ENCODE measurements at regions not wholly inside any gene's neighbourhood (a gene's known extent, or its start where the extent isn't known, plus 50 kb on each side); places are given as distances from the start of the nearest gene placed in this dataset.

- TF ChIP-seq POLR2AphosphoS5 (IDR thresholded peaks at IDR 0.05; ENCODE audit: insufficient read depth, low read depth, low read length), result no peak
- TF ChIP-seq CTCF (IDR thresholded peaks at IDR 0.05; ENCODE audit: extremely low read depth in 1 of 2, insufficient read depth in 1 of 2, low read depth in 1 of 2, low read length in 2 of 2), result no peak
Measured at GRCh38 chr7:136049818-136050461, 72.8 kb upstream of the MTPN start.

Data from endothelial cell of umbilical vein (primary cell).